ENCODE measurements at regions not wholly inside any gene's neighbourhood (a gene's known extent, or its start where the extent isn't known, plus 50 kb on each side); places are given as distances from the start of the nearest gene placed in this dataset.

DNA sequence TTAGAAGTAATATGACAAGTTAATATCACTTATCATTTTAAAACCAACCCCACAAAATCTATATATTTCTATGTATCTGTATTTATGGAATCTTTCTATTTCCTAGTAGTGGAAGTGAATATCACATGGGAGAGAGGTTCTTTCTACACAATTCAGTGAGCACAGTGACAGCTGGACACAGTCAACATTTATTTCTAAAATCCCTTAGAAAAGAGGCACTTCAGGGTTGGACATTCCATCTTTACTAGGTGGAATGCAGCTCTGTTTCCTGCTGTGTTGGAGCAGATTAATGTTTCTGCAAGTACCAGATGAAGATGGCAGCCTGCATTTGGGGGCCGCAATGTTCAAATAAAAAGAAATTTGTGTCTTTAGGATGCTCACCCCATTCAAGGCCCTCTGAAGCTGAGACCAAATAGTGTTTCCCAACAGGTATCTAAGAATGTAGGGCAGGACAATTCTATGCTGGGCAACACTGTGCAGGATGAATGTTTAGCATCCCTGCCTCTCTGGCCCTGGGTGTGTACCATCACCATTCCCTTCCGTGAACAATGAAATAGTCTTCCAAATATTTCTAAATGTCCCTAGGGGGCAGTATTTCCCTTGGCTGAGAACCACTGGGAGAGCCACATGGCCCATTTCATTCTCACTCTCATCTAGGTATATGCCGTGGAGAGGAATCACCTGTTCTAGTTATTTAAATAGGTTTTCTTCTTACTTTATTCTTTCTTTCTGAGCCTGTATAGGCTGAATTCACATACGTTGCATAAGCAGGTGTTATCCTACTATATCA lies 394.8 kb downstream of the PRDM2 start:
- TF ChIP-seq PHF20 (CRISPR knock-in tag; IDR thresholded peaks at IDR 0.05) (no peak), PAF1 (CRISPR knock-in tag; IDR thresholded peaks at IDR 0.05) (no peak), FOXP1 (IDR thresholded peaks at IDR 0.05) (no peak), FOXP1 (CRISPR knock-in tag; IDR thresholded peaks at IDR 0.05) (no peak), MNT (IDR thresholded peaks at IDR 0.05) (no peak), CTCF (CRISPR knock-in tag; IDR thresholded peaks at IDR 0.05) (peak; percentile 60), MXI1 (IDR thresholded peaks at IDR 0.05; ENCODE audit: borderline replicate concordance, low read depth, low read length) (no peak), ZNF678 (CRISPR knock-in tag; IDR thresholded peaks at IDR 0.05) (no peak), CEBPB (IDR thresholded peaks at IDR 0.05; ENCODE audit: borderline replicate concordance, low read depth, low read length) (no peak), GABPA (IDR thresholded peaks at IDR 0.05; ENCODE audit: low read depth, low read length) (no peak), GABPA (CRISPR knock-in tag; IDR thresholded peaks at IDR 0.05; ENCODE audit: low read depth) (no peak), RXRA (CRISPR knock-in tag; IDR thresholded peaks at IDR 0.05) (no peak), IRX3 (CRISPR knock-in tag; IDR thresholded peaks at IDR 0.05; ENCODE audit: borderline replicate concordance, low read depth) (no peak)
- TF ChIP-seq, protein P1, sequence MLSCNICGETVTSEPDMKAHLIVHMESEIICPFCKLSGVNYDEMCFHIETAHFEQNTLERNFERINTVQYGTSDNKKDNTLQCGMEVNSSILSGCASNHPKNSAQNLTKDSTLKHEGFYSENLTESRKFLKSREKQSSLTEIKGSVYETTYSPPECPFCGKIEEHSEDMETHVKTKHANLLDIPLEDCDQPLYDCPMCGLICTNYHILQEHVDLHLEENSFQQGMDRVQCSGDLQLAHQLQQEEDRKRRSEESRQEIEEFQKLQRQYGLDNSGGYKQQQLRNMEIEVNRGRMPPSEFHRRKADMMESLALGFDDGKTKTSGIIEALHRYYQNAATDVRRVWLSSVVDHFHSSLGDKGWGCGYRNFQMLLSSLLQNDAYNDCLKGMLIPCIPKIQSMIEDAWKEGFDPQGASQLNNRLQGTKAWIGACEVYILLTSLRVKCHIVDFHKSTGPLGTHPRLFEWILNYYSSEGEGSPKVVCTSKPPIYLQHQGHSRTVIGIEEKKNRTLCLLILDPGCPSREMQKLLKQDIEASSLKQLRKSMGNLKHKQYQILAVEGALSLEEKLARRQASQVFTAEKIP (CRISPR knock-in tag; IDR thresholded peaks at IDR 0.05; ENCODE audit: borderline replicate concordance): no peak
